Midbrain (tissue), 1 donor: ENCODE measurements at regions not wholly inside any gene's neighbourhood (a gene's known extent, or its start where the extent isn't known, plus 50 kb on each side); places are given as distances from the start of the nearest gene placed in this dataset.
"Not testable (repeated sequence)": the region's sequence is repeated elsewhere in the genome, so short reads cannot be mapped to it uniquely, and the experiment has no call there.

Source experiments
- DNase-seq: peaks from one replicate; lab custom pipeline; 2025; lab: John Stamatoyannopoulos, UW

DNA sequence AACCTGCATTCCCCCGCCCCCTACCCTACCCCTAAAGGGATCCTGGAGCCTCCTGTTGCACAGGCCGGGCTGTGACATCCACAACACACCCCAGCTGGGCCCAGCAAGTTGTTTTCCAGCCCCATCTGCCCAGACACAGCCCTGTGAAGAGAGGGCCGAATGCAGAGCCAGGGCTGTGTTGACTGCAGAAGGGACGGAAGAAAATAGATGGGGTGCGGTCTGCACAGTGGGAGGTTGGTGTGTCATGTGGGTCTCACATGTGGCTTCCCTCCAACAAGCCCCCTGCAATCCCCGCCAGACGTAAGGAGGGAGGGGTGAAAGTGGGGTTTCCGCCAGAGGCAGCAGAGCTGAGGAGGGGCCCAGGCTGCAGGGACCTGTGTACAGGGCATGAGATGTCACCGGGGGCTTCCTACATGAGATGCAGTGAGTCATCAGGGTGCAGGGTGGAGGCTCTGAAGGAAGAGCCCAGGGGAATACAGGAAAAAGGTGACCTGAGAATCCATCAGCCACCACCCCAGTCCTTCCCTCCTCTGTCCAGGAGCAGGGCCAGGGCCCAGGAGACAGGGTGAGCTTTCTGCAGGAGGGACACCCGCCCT, 60.2 kb upstream of the SULF2 start:
- DNase-seq: not testable (repeated sequence)

GRCh38 chr20:47844568-47844906, 59.3 kb upstream of the SULF2 start:
- not testable (repeated sequence) for DNase-seq

- no peak for DNase-seq
Measured at GRCh38 chr20:47843886-47844567, 58.7 kb upstream of the SULF2 start.

GRCh38 chr20:47842950-47843349, 57.7 kb upstream of the SULF2 start:
- not testable (repeated sequence) for DNase-seq

GRCh38 chr20:47842004-47842403, 56.7 kb upstream of the SULF2 start:
- not testable (repeated sequence) for DNase-seq

DNA sequence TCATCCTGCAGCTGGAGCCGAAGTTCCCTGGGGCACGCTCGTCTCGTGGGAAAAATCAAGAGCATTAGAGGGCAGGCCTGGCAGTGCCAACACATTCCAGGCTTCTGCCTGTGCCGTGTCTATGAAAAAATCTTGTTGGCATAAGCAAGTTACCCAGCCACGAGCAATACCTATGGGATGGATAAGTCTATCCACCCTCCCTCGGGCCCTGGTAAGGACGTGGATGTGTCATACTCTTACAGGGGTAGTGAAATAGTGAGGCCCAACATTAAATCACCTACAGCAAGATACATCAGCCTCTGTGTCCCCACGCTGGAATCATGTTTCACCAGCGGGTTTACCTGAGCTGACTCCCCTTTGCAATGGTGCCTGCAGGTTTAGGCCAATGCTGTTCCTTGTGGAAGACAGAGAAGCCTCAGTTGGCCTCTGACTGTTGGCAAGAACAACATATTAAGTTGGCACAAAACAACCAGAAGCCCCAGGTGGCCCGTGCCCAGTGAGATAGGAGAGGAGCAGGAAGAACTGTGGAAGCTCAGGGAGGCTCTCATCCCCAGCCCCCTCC, 51.1 kb upstream of the SULF2 start:
- not testable (repeated sequence) for DNase-seq
